Stimulated activated CD8-positive, alpha-beta memory T cell treated with anti-CD3 and anti-CD28 coated beads, Interleukin-2, amount 100 ng/mL, for 48 hours (primary cell): ENCODE measurements at regions not wholly inside any gene's neighbourhood (a gene's known extent, or its start where the extent isn't known, plus 50 kb on each side); places are given as distances from the start of the nearest gene placed in this dataset.

Experiments used
- DNase-seq, 2 donors: peaks; one replicate each; pipeline ENCODE4 v3.0.0-alpha.2; 2020; ENCODE audit warnings: low read depth in 2 of 2

GRCh38 chr15:70204652-70205051, 106.9 kb upstream of the TLE3 start:
- no peak for DNase-seq

- no peak for DNase-seq
Measured at GRCh38 chr15:70203981-70204560, 106.4 kb upstream of the TLE3 start.

- DNase-seq, result no peak
Measured at GRCh38 chr15:70202756-70203155, 105.0 kb upstream of the TLE3 start.

GRCh38 chr15:70201425-70201775, 103.7 kb upstream of the TLE3 start:
- no peak for DNase-seq

GRCh38 chr15:70200511-70201424, 103.1 kb upstream of the TLE3 start:
- DNase-seq, result no peak

- no peak for DNase-seq
Measured at GRCh38 chr15:70199540-70200410, 102.1 kb upstream of the TLE3 start.

GRCh38 chr15:70199124-70199482, 101.4 kb upstream of the TLE3 start:
- DNase-seq, result no peak

GRCh38 chr15:70198441-70199123, 100.9 kb upstream of the TLE3 start:
- no peak for DNase-seq

- no peak for DNase-seq
Measured at GRCh38 chr15:70197945-70198361, 100.2 kb upstream of the TLE3 start.

- DNase-seq, result no peak
Measured at GRCh38 chr15:70197318-70197944, 99.7 kb upstream of the TLE3 start.

GRCh38 chr15:70196372-70197316, 98.9 kb upstream of the TLE3 start:
- DNase-seq, result peak in 1 of 2 donors; percentile 46

GRCh38 chr15:70195587-70196305, 98.0 kb upstream of the TLE3 start:
- no peak for DNase-seq

- no peak for DNase-seq
Measured at GRCh38 chr15:70195171-70195570, 97.5 kb upstream of the TLE3 start.

- DNase-seq, result no peak
Measured at GRCh38 chr15:70194266-70194665, 96.5 kb upstream of the TLE3 start.

- DNase-seq, result no peak
Measured at GRCh38 chr15:70193734-70194133, 96.0 kb upstream of the TLE3 start.

GRCh38 chr15:70192490-70192889, 94.8 kb upstream of the TLE3 start:
- DNase-seq, result no peak

GRCh38 chr15:70192041-70192440, 94.3 kb upstream of the TLE3 start:
- no peak for DNase-seq

GRCh38 chr15:70190965-70191364, 93.2 kb upstream of the TLE3 start:
- no peak for DNase-seq

GRCh38 chr15:70189826-70190695, 92.3 kb upstream of the TLE3 start:
- no peak for DNase-seq
